Activated B cell treated with CpG ODN at 0.5 μM for 24 hours (primary cell): ENCODE measurements at regions not wholly inside any gene's neighbourhood (a gene's known extent, or its start where the extent isn't known, plus 50 kb on each side); places are given as distances from the start of the nearest gene placed in this dataset.
A peak's percentile ranks its signal among the peaks of the same experiment; 100 is the strongest.

Experiments used
- ATAC-seq: fragments of 200-7000 bp; cut with Tn5 transposase; one replicate; pipeline ENCODE4 v1.10.0; 2021; ENCODE audit warnings: low read depth, mild to moderate bottlenecking, moderate library complexity
- CTCF ChIA-PET: fragments of 350-600 bp; sonication (Branson Sonifier 250); formaldehyde crosslinking; loops from one replicate; lab custom pipeline; 2021; ENCODE audit warnings: antibody characterized with exemption; lab: Charles Lee
- POLR2A ChIA-PET: fragments of 350-600 bp; sonication (Branson Sonifier 250); formaldehyde crosslinking; loops from one replicate; lab custom pipeline; 2021; ENCODE audit warnings: antibody characterized with exemption; lab: Charles Lee
- DNase-seq: peaks from one replicate; pipeline ENCODE4 v3.0.0; 2022
- H3K27ac Mint-ChIP-seq: one replicate; pipeline ENCODE4 v1.8.0; 2020; ENCODE audit warnings: mixed read lengths
- H3K27me3 Mint-ChIP-seq: one replicate; pipeline ENCODE4 v1.8.0; 2021; ENCODE audit warnings: mixed read lengths
- H3K36me3 Mint-ChIP-seq: one replicate; pipeline ENCODE4 v1.8.0; 2021; ENCODE audit warnings: low read depth, mixed read lengths
- H3K4me1 Mint-ChIP-seq: one replicate; pipeline ENCODE4 v1.8.0; 2021; ENCODE audit warnings: mixed read lengths
- H3K4me3 Mint-ChIP-seq: one replicate; pipeline ENCODE4 v1.8.0; 2020; ENCODE audit warnings: mild to moderate bottlenecking, mixed read lengths
- H3K9me3 Mint-ChIP-seq: one replicate; pipeline ENCODE4 v1.8.0; 2020; ENCODE audit warnings: mixed read lengths
- CTCF ChIP-seq: fragments of 200-600 bp; IDR thresholded peaks from one replicate; pipeline ENCODE4 v1.8.0; 2022; ENCODE audit warnings: antibody characterized with exemption, mild to moderate bottlenecking
- intact Hi-C: fragments of 100-400 bp; cut with micrococcal nuclease; formaldehyde crosslinking; loops from one replicate; pipeline ENCODE4 v1.15.1; 2024

- POLR2A ChIA-PET: no interaction called here
- ATAC-seq: no peak
- no peak for TF ChIP-seq CTCF
- intact Hi-C loops: no loop called here
- no peaks in the 10 kb centered on the region for H3K9me3 Mint-ChIP-seq
- H3K4me1 Mint-ChIP-seq: peaks cover 31% of the 10 kb centered on the region
- DNase-seq: no peak
- no peak overlapping the region for H3K27ac Mint-ChIP-seq
- CTCF ChIA-PET: no interaction called here
- no peak overlapping the region for H3K4me3 Mint-ChIP-seq
- H3K27me3 Mint-ChIP-seq: no peaks in the 10 kb centered on the region
- no peaks in the 10 kb centered on the region for H3K36me3 Mint-ChIP-seq
These were observed 76.0 kb upstream of the RNU6ATAC start for GRCh38 chr9:134240361-134240760.

DNA sequence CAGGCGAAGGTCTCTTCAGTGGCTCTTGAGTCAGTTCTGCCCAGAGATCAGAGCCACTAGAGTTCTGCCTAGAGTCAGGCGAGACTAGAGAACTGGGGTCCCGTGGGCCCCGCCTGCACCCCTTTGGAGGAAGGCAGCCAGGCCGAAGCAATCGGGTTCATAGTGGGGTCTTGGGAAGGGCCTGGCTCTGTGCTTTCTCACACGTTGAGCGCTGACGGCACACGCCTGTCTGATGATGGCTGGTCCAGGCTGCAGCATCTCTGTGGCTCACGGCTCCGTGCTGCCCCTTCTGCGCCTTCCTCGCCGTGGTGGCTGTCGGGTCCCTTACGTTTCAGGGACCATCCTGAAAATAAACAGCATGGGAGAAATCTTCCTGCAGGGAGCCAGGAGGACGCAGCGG, 78.3 kb upstream of the RNU6ATAC start:
- no peaks in the 10 kb centered on the region for H3K27me3 Mint-ChIP-seq
- ChIA-PET POLR2A (interaction anchor here (1.0 kb wide), 1 partner anchor 83 kb away, joined by 3 read pairs; no protein-coding TSS in a partner anchor), CTCF (no interaction called here)
- H3K4me1 Mint-ChIP-seq: peaks cover 42% of the 10 kb centered on the region
- peak overlapping the region; percentile 12 for H3K27ac Mint-ChIP-seq
- no peak overlapping the region for H3K4me3 Mint-ChIP-seq
- DNase-seq (no peak), ATAC-seq (no peak)
- intact Hi-C loops: no loop called here
- no peaks in the 10 kb centered on the region for H3K36me3 Mint-ChIP-seq
- TF ChIP-seq CTCF: no peak
- H3K9me3 Mint-ChIP-seq: peaks cover 3% of the 10 kb centered on the region

DNA sequence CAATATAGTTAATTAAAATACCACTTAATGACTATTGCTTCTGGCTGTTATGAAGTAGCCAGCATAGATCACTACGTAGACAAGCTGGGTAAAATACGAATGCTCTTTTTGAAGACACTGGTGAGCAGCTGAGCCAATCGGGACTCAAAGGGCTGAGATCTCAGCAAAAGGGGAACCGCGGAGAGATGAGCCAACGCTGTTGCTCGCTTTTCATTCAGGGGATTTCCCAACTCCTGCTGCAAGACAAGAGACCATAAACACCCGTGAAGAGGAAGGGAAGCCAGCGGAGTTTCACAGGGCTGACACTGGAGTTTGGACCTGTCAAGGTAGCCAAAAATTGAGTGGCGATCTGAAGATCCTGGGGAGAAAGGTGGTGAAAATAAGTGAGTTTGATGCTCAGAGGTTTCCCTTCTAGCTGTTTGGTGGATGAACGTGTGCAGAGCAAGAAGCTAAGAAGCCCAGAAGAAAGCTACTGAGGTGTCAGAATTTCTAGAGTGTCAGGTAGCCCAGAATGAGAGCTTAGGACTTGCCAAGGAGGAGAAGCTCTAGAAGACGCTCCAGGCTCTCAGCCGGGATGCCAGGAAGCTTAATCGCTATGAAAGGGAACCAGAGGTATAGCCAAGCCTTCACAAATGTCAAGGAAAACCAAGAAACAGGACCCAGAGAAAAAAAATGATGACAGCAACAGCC, 79.6 kb upstream of the RNU6ATAC start:
- DNase-seq: peak; percentile 42
- intact Hi-C loops: loop anchor here (2.0 kb wide), 3 partner anchors 33 to 147 kb away; no protein-coding TSS in a partner anchor
- Mint-ChIP-seq H3K36me3 (no peaks in the 10 kb centered on the region), H3K9me3 (peaks cover 3% of the 10 kb centered on the region), H3K27me3 (no peaks in the 10 kb centered on the region), H3K27ac (peak overlapping the region; percentile 84), H3K4me3 (peak overlapping the region; percentile 70), H3K4me1 (peaks cover 47% of the 10 kb centered on the region)
- ChIA-PET POLR2A (interaction anchor here (0.5 to 2.2 kb wide), 8 partner anchors 8 to 486 kb away, joined by 3 to 6 read pairs (median 4); partner anchors contain the start of gene RNU6ATAC), CTCF (interaction anchor here (1.0 to 1.5 kb wide), 3 partner anchors 25 to 199 kb away, joined by 3 to 8 read pairs (median 4); no protein-coding TSS in a partner anchor)
- peak; percentile 97 for ATAC-seq
- TF ChIP-seq CTCF: no peak

DNA sequence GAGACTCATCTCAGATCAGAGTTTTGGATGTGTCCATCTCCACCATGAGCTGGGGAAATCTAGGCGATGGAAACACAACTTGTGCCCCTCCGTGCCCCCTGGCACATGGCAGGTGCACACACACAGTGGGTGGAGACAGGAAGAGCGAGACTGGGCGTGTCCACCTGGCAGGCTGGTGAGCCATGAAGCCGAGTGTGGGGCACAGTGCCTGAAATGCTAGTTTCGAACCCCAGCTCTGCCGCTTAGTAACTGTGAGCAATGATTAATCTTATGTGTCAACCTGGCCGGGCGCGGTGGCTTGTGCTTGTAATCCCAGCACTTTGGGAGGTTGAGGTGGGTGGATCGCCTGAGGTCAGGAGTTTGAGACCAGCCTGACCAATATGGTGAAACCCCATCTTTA, 80.8 kb upstream of the RNU6ATAC start:
- peak overlapping the region; percentile 76 for H3K4me3 Mint-ChIP-seq
- POLR2A ChIA-PET: interaction anchor here (0.6 to 2.2 kb wide), 3 partner anchors 23 to 627 kb away, joined by 3 to 8 read pairs (median 6); partner anchors contain the start of gene RNU6ATAC
- intact Hi-C loops: loop anchor here (2.0 kb wide), 3 partner anchors 32 to 146 kb away; no protein-coding TSS in a partner anchor
- H3K36me3 Mint-ChIP-seq: no peaks in the 10 kb centered on the region
- DNase-seq (no peak), ATAC-seq (peak; percentile 33)
- peak overlapping the region; percentile 84 for H3K27ac Mint-ChIP-seq
- H3K4me1 Mint-ChIP-seq: peaks cover 47% of the 10 kb centered on the region
- CTCF ChIA-PET: interaction anchor here (0.8 to 1.0 kb wide), 2 partner anchors 11 to 23 kb away, joined by 3 to 4 read pairs; no protein-coding TSS in a partner anchor
- peaks cover 3% of the 10 kb centered on the region for H3K9me3 Mint-ChIP-seq
- TF ChIP-seq CTCF: no peak
- H3K27me3 Mint-ChIP-seq: no peaks in the 10 kb centered on the region

DNA sequence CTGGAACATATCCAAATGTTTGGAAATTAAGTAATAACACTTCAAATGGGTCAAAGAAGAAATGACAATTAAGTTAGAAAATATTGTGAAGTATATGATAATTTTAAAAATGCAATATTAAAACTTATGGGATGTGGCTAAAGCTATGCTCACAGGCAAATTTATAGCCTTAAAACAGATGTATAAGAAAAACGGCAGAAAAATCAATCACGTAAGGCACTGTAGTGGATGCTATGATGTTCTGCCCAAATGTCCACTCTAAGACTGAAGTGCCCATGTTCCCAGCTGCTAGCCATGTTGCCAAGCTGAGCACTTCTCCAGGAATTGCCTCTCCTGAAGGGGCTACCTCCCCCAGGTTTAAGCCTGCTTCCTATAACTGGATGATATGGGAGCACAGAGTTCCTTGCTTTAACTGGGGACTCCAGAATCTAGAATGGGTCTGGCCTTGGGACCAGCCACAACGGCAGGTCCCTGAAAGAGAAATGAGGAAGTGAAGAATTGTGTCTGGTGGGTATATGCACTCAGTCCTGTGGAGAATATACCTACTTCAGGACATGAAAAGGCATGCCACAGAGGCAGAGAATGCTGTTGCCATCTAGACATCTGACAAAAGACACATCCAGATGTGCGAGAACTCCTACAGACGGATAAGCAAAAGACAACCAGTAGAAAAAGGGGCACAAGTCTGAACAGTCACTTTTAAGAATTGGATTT, 78.2 kb upstream of the RXRA start:
- intact Hi-C loops: no loop called here
- no peak for ATAC-seq
- H3K36me3 Mint-ChIP-seq: no peaks in the 10 kb centered on the region
- peaks cover 3% of the 10 kb centered on the region for H3K9me3 Mint-ChIP-seq
- ChIA-PET POLR2A (no interaction called here), CTCF (interaction anchor here (1.3 kb wide), 1 partner anchor 77 kb away, joined by 3 read pairs; no protein-coding TSS in a partner anchor)
- TF ChIP-seq CTCF: no peak
- H3K4me3 Mint-ChIP-seq: no peak overlapping the region
- no peak overlapping the region for H3K27ac Mint-ChIP-seq
- peaks cover 39% of the 10 kb centered on the region for H3K4me1 Mint-ChIP-seq
- peaks cover 5% of the 10 kb centered on the region for H3K27me3 Mint-ChIP-seq
- DNase-seq: no peak
